Endothelial cell of umbilical vein (primary cell): ENCODE measurements at regions not wholly inside any gene's neighbourhood (a gene's known extent, or its start where the extent isn't known, plus 50 kb on each side); places are given as distances from the start of the nearest gene placed in this dataset.

ENCODE experiments used
- BruUV-seq: library from RNA; stranded (reverse); fragments of 400-500 nt; replicated peaks from 2 replicates; lab custom pipeline; 2021; lab: Mats Ljungman, UMichigan
- CTCF ChIA-PET: fragments of 300-600, 350-600 bp; sonication (Branson Sonifier 250); formaldehyde crosslinking; loops from one replicate; lab custom pipeline; 2021; ENCODE audit warnings: antibody characterized with exemption, inconsistent platforms; lab: Charles Lee
- POLR2A ChIA-PET: fragments of 300-600, 350-600 bp; sonication (Branson Sonifier 250); formaldehyde crosslinking; loops from one replicate; lab custom pipeline; 2021; ENCODE audit warnings: antibody characterized with exemption, inconsistent platforms; lab: Charles Lee
- DNase-seq: peaks from one replicate; pipeline ENCODE4 v3.0.0-alpha.2; 2011; ENCODE audit warnings: low read depth, low spot score
- FAIRE-seq: peaks from 2 replicates; lab custom pipeline; 2011; peaks lifted over from hg19 to GRCh38; lab: Jason Lieb, UNC
- H2AFZ ChIP-seq: 2 replicates; pipeline ENCODE4 v1.6.0; 2012; ENCODE audit warnings: low read depth, low read length, control low read depth, inconsistent platforms
- H3K27ac ChIP-seq: 2 replicates; pipeline ENCODE4 v1.5.1; 2011; ENCODE audit warnings: low read depth, mild to moderate bottlenecking, control low read depth, low read length, moderate library complexity; ENCODE audit not compliant: insufficient read depth
- H3K27me3 ChIP-seq, 2 experiments: 2 replicates each; pipeline versions ENCODE4 v1.6.0 to v1.6.1; 2011; ENCODE audit warnings: low read length in 2 of 2, mixed read lengths in 1 of 2; ENCODE audit not compliant: control insufficient read depth in 2 of 2, insufficient read depth in 2 of 2
- H3K36me3 ChIP-seq, 2 experiments: 2 replicates in 1 of 2; 3 replicates in 1 of 2; pipeline ENCODE4 v1.5.1; 2011; ENCODE audit warnings: low read length in 2 of 2, mild to moderate bottlenecking in 1 of 2, moderate library complexity in 1 of 2; ENCODE audit not compliant: control insufficient read depth in 2 of 2, insufficient read depth in 2 of 2; ENCODE audit errors: extremely low read depth in 1 of 2
- H3K4me1 ChIP-seq: 3 replicates; pipeline ENCODE4 v1.5.1; 2011; ENCODE audit warnings: mild to moderate bottlenecking, low read length; ENCODE audit not compliant: control insufficient read depth, insufficient read depth; ENCODE audit errors: extremely low read depth
- H3K4me2 ChIP-seq: 2 replicates; pipeline ENCODE4 v1.6.1; 2011; ENCODE audit warnings: low read length, control low read depth, mixed read lengths; ENCODE audit not compliant: insufficient read depth
- H3K4me3 ChIP-seq, 3 experiments: fragments of 200-600 bp in 1 of 3; sonication (generic), shearing (Covaris generic) in 1 of 3; replicated peaks in 1 of 3; 2 replicates each; pipeline ENCODE4 v1.5.1; 2011 to 2016; ENCODE audit warnings: control low read depth in 3 of 3, low read length in 3 of 3, mild to moderate bottlenecking in 2 of 3, inconsistent platforms in 1 of 3, low read depth in 1 of 3, moderate library complexity in 1 of 3; ENCODE audit not compliant: insufficient read depth in 1 of 3
- H3K79me2 ChIP-seq: 2 replicates; pipeline ENCODE4 v1.6.0; 2012; ENCODE audit warnings: low read length, inconsistent platforms; ENCODE audit not compliant: control insufficient read depth, insufficient read depth
- H3K9ac ChIP-seq: replicated peaks from 2 replicates; pipeline ENCODE3; 2011; ENCODE audit warnings: low read length, control low read depth; ENCODE audit not compliant: insufficient read depth; ENCODE audit errors: extremely low read depth
- H3K9me1 ChIP-seq: replicated peaks from 3 replicates; pipeline ENCODE4 v1.6.0; 2011; ENCODE audit warnings: mild to moderate bottlenecking, low read length; ENCODE audit not compliant: control insufficient read depth, insufficient read depth; ENCODE audit errors: extremely low read depth
- H3K9me3 ChIP-seq: replicated peaks from 2 replicates; pipeline ENCODE4 v1.5.1; 2012; ENCODE audit warnings: low read length, inconsistent platforms; ENCODE audit not compliant: control insufficient read depth, insufficient read depth
- H4K20me1 ChIP-seq: replicated peaks from 2 replicates; pipeline ENCODE3; 2011; ENCODE audit warnings: mild to moderate bottlenecking, low read length; ENCODE audit not compliant: control insufficient read depth, insufficient read depth; ENCODE audit errors: extremely low read depth
- EZH2 ChIP-seq: IDR thresholded peaks from 2 replicates; pipeline ENCODE4 v1.6.1; 2012; ENCODE audit warnings: borderline replicate concordance, low read depth, mild to moderate bottlenecking, moderate library complexity, low read length, inconsistent platforms; ENCODE audit not compliant: severe bottlenecking
- FOS ChIP-seq: IDR thresholded peaks from 2 replicates; pipeline ENCODE4 v1.6.1; 2011; ENCODE audit warnings: mild to moderate bottlenecking, low read length, moderate library complexity, borderline replicate concordance; ENCODE audit not compliant: insufficient read depth
- GATA2 ChIP-seq: IDR thresholded peaks from 2 replicates; pipeline ENCODE4 v1.7.0; 2011; ENCODE audit warnings: low read depth, mild to moderate bottlenecking, moderate library complexity, mixed read lengths, low read length; ENCODE audit not compliant: insufficient read length, insufficient read depth
- JUN ChIP-seq: IDR thresholded peaks from 2 replicates; pipeline ENCODE4 v1.6.1; 2011; ENCODE audit warnings: borderline replicate concordance, low read depth; ENCODE audit not compliant: insufficient read length, insufficient read depth
- MAX ChIP-seq: IDR thresholded peaks from 2 replicates; pipeline ENCODE4 v1.6.1; 2011; ENCODE audit not compliant: insufficient read depth, insufficient read length
- POLR2A ChIP-seq: IDR thresholded peaks from 2 replicates; pipeline ENCODE4 v1.6.1; 2012; ENCODE audit warnings: low read depth, mild to moderate bottlenecking, control low read depth, low read length
- POLR2AphosphoS5 ChIP-seq: IDR thresholded peaks from 2 replicates; pipeline ENCODE4 v1.6.1; 2012; ENCODE audit warnings: low read depth, mild to moderate bottlenecking, control low read depth, low read length, moderate library complexity; ENCODE audit not compliant: insufficient read depth
- dilution Hi-C: fragments of 300-500 bp; cut with MboI; formaldehyde crosslinking; loops from one replicate; pipeline ENCODE4 v1.15.0; 2019; ENCODE audit warnings: low sequenced_read_pairs; ENCODE audit not compliant: extremely low pct_ligation_motif_present
- intact Hi-C: fragments of 100-400 bp; cut with micrococcal nuclease; formaldehyde crosslinking; loops from one replicate; pipeline ENCODE4 v1.10.0; 2022
- TF ChIP-seq, protein P1 (sequence below), 2 donors: IDR thresholded peaks; 1 replicate in 1 of 2; 2 replicates in 1 of 2; pipeline ENCODE4 v1.5.1; 2011; ENCODE audit warnings: low read length in 2 of 2, mild to moderate bottlenecking in 2 of 2, moderate library complexity in 2 of 2, control low read depth in 1 of 2, inconsistent platforms in 1 of 2, low read depth in 1 of 2; ENCODE audit not compliant: insufficient read depth in 1 of 2; ENCODE audit errors: extremely low read depth in 1 of 2

DNA sequence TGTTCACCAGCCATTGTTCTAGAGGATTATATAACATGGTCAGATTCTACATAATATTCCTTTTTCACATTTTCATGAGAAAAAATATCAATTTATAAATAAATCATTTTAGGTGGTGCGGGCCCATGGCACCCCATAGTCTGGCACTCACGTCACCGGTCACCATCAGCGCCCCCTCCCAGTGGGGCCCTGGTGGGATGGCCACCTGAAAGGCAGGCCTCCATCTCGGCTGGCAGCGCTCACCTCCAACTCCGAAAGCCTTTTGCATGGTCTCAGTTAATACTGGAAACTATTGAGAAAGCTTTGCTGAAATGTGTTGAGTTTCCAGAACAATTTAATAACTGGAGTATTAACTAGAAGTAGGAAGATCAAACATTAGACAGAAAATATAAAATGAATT is 141.4 kb upstream of the SALL3 start:
- intact Hi-C loops (no loop called here), dilution Hi-C loops (no loop called here)
- H3K9me1 ChIP-seq: no peaks in the 10 kb centered on the region
- H3K36me3 ChIP-seq: no peaks in the 10 kb centered on the region
- no peak for FAIRE-seq
- H3K4me1 ChIP-seq: no peaks in the 10 kb centered on the region
- no peaks in the 10 kb centered on the region for H3K79me2 ChIP-seq
- ChIA-PET POLR2A (no interaction called here), CTCF (no interaction called here)
- TF ChIP-seq MAX: no peak
- no peak for TF ChIP-seq EZH2
- TF ChIP-seq GATA2: no peak
- no peak for TF ChIP-seq FOS
- TF ChIP-seq, protein P1, sequence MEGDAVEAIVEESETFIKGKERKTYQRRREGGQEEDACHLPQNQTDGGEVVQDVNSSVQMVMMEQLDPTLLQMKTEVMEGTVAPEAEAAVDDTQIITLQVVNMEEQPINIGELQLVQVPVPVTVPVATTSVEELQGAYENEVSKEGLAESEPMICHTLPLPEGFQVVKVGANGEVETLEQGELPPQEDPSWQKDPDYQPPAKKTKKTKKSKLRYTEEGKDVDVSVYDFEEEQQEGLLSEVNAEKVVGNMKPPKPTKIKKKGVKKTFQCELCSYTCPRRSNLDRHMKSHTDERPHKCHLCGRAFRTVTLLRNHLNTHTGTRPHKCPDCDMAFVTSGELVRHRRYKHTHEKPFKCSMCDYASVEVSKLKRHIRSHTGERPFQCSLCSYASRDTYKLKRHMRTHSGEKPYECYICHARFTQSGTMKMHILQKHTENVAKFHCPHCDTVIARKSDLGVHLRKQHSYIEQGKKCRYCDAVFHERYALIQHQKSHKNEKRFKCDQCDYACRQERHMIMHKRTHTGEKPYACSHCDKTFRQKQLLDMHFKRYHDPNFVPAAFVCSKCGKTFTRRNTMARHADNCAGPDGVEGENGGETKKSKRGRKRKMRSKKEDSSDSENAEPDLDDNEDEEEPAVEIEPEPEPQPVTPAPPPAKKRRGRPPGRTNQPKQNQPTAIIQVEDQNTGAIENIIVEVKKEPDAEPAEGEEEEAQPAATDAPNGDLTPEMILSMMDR (IDR thresholded peaks at IDR 0.05; ENCODE audit: extremely low read depth in 1 of 2, insufficient read depth in 1 of 2, low read depth in 1 of 2, low read length in 2 of 2): no peak
- TF ChIP-seq JUN: no peak
- TF ChIP-seq POLR2A: no peak
- TF ChIP-seq POLR2AphosphoS5: no peak
- no peak overlapping the region for H3K4me3 ChIP-seq
- no peak overlapping the region for H3K9ac ChIP-seq
- BruUV-seq: no TSS peak
- H4K20me1 ChIP-seq: no peaks in the 10 kb centered on the region
- DNase-seq: no peak
- no peak overlapping the region for H3K4me2 ChIP-seq
- H3K27ac ChIP-seq: no peak overlapping the region
- H3K27me3 ChIP-seq: no peaks in the 10 kb centered on the region
- H2AFZ ChIP-seq: no peak overlapping the region
- H3K9me3 ChIP-seq: peaks cover 7% of the 10 kb centered on the region
